Keratinocyte (primary cell): ENCODE measurements at regions not wholly inside any gene's neighbourhood (a gene's known extent, or its start where the extent isn't known, plus 50 kb on each side); places are given as distances from the start of the nearest gene placed in this dataset.

Source experiments
- DNase-seq: peaks from one replicate; pipeline ENCODE4 v3.0.0-alpha.2; 2011; ENCODE audit warnings: low read depth, missing footprints, low spot score
- FAIRE-seq: peaks from 2 replicates; lab custom pipeline; 2011; peaks lifted over from hg19 to GRCh38; lab: Jason Lieb, UNC
- H2AFZ ChIP-seq: 2 replicates; pipeline ENCODE4 v1.6.0; 2012; ENCODE audit warnings: low read length, control low read depth, inconsistent platforms; ENCODE audit not compliant: control insufficient read depth
- H3K27ac ChIP-seq: 2 replicates; pipeline ENCODE4 v1.5.1; 2011; ENCODE audit warnings: low read length; ENCODE audit not compliant: control insufficient read depth, insufficient read depth
- H3K27me3 ChIP-seq: 3 replicates; pipeline ENCODE4 v1.6.0; 2011; ENCODE audit warnings: low read length; ENCODE audit not compliant: control insufficient read depth, insufficient read depth; ENCODE audit errors: extremely low read depth
- H3K36me3 ChIP-seq, 2 experiments: 2 replicates in 1 of 2; 3 replicates in 1 of 2; pipeline ENCODE4 v1.5.1; 2011; ENCODE audit warnings: low read length in 2 of 2, mild to moderate bottlenecking in 1 of 2; ENCODE audit not compliant: control insufficient read depth in 2 of 2, insufficient read depth in 2 of 2; ENCODE audit errors: extremely low read depth in 1 of 2
- H3K4me1 ChIP-seq: 3 replicates; pipeline ENCODE4 v1.5.1; 2011; ENCODE audit warnings: low read length; ENCODE audit not compliant: control insufficient read depth, insufficient read depth; ENCODE audit errors: extremely low read depth
- H3K4me2 ChIP-seq: 3 replicates; pipeline ENCODE4 v1.6.0; 2011; ENCODE audit warnings: low read depth, low read length; ENCODE audit not compliant: control insufficient read depth, insufficient read depth; ENCODE audit errors: extremely low read depth
- H3K4me3 ChIP-seq, 3 experiments: fragments of 200-600 bp in 1 of 3; sonication (generic) in 1 of 3; 2 replicates in 2 of 3; 3 replicates in 1 of 3; pipeline ENCODE4 v1.5.1; 2011 to 2016; ENCODE audit warnings: low read length in 3 of 3, mild to moderate bottlenecking in 3 of 3, control low read depth in 2 of 3, inconsistent platforms in 1 of 3, low read depth in 1 of 3, mixed read lengths in 1 of 3, mixed run types in 1 of 3, moderate library complexity in 1 of 3; ENCODE audit not compliant: control insufficient read depth in 2 of 3, insufficient read depth in 2 of 3; ENCODE audit errors: extremely low read depth in 1 of 3
- H3K79me2 ChIP-seq: 2 replicates; pipeline ENCODE4 v1.6.0; 2012; ENCODE audit warnings: low read length; ENCODE audit not compliant: control insufficient read depth, insufficient read depth
- H3K9ac ChIP-seq: 3 replicates; pipeline ENCODE4 v1.6.0; 2011; ENCODE audit warnings: low read length; ENCODE audit not compliant: control insufficient read depth, insufficient read depth; ENCODE audit errors: extremely low read depth
- H3K9me1 ChIP-seq: 3 replicates; pipeline ENCODE4 v1.6.0; 2011; ENCODE audit warnings: low read length; ENCODE audit not compliant: control insufficient read depth, insufficient read depth; ENCODE audit errors: extremely low read depth
- H3K9me3 ChIP-seq: 2 replicates; pipeline ENCODE4 v1.5.1; 2012; ENCODE audit warnings: low read depth, low read length; ENCODE audit not compliant: control insufficient read depth
- H4K20me1 ChIP-seq: 3 replicates; pipeline ENCODE4 v1.6.0; 2011; ENCODE audit warnings: low read length; ENCODE audit not compliant: control insufficient read depth, insufficient read depth; ENCODE audit errors: extremely low read depth
- CTCF ChIP-seq, 3 experiments: IDR thresholded peaks in 1 of 3; conservative IDR thresholded peaks in 1 of 3; optimal IDR thresholded peaks in 1 of 3; 2 replicates in 2 of 3; 3 replicates in 1 of 3; pipeline versions ENCODE3 to v1.5.1; 2011; ENCODE audit warnings: low read length in 3 of 3, mild to moderate bottlenecking in 3 of 3, moderate library complexity in 2 of 3, control low read depth in 1 of 3, inconsistent platforms in 1 of 3; ENCODE audit not compliant: insufficient read depth in 2 of 3; ENCODE audit errors: extremely low read depth in 1 of 3
- EZH2 ChIP-seq: IDR thresholded peaks from one replicate; pipeline ENCODE4 v1.6.1; 2012; ENCODE audit warnings: inconsistent platforms, mild to moderate bottlenecking, low read length, moderate library complexity
- dilution Hi-C: fragments of 300-500 bp; cut with MboI; formaldehyde crosslinking; loops from one replicate; pipeline ENCODE4 v1.7.0; 2020; ENCODE audit warnings: low sequenced_read_pairs; ENCODE audit not compliant: extremely low pct_ligation_motif_present

GRCh38 chr4:162356181-162356580 is 192.4 kb upstream of the FSTL5 start:
- no peak for TF ChIP-seq CTCF (optimal IDR thresholded peaks at IDR 0.05 in 1 of 3, IDR thresholded peaks at IDR 0.05 in 1 of 3, conservative IDR thresholded peaks at IDR 0.05 in 1 of 3; ENCODE audit: extremely low read depth in 1 of 3, insufficient read depth in 2 of 3, low read length in 3 of 3)
- no peak for TF ChIP-seq EZH2
- Histone ChIP-seq H3K36me3 (no peaks in the 10 kb centered on the region), H3K9me1 (no peaks in the 10 kb centered on the region), H3K4me2 (no peak overlapping the region), H3K27me3 (no peaks in the 10 kb centered on the region), H3K9ac (no peak overlapping the region), H3K4me1 (no peaks in the 10 kb centered on the region), H3K4me3 (no peak overlapping the region), H3K9me3 (no peaks in the 10 kb centered on the region), H4K20me1 (no peaks in the 10 kb centered on the region), H2AFZ (no peak overlapping the region), H3K27ac (no peak overlapping the region), H3K79me2 (no peaks in the 10 kb centered on the region)
- FAIRE-seq: no peak
- DNase-seq: no peak
- dilution Hi-C loops: no loop called here

GRCh38 chr4:162352580-162353107 is 188.8 kb upstream of the FSTL5 start:
- dilution Hi-C loops: no loop called here
- H3K27me3 ChIP-seq: no peaks in the 10 kb centered on the region
- no peak overlapping the region for H3K9ac ChIP-seq
- no peaks in the 10 kb centered on the region for H3K9me1 ChIP-seq
- no peaks in the 10 kb centered on the region for H4K20me1 ChIP-seq
- no peak overlapping the region for H3K27ac ChIP-seq
- TF ChIP-seq EZH2 (no peak), CTCF (optimal IDR thresholded peaks at IDR 0.05 in 1 of 3, IDR thresholded peaks at IDR 0.05 in 1 of 3, conservative IDR thresholded peaks at IDR 0.05 in 1 of 3; ENCODE audit: extremely low read depth in 1 of 3, insufficient read depth in 2 of 3, low read length in 3 of 3) (no peak)
- H2AFZ ChIP-seq: no peak overlapping the region
- no peak overlapping the region for H3K4me3 ChIP-seq
- FAIRE-seq (no peak), DNase-seq (no peak)
- H3K4me1 ChIP-seq: no peaks in the 10 kb centered on the region
- no peak overlapping the region for H3K4me2 ChIP-seq
- no peaks in the 10 kb centered on the region for H3K9me3 ChIP-seq
- H3K79me2 ChIP-seq: no peaks in the 10 kb centered on the region
- H3K36me3 ChIP-seq: no peaks in the 10 kb centered on the region
